Peyer's patch (tissue), 4 donors: ENCODE measurements at regions not wholly inside any gene's neighbourhood (a gene's known extent, or its start where the extent isn't known, plus 50 kb on each side); places are given as distances from the start of the nearest gene placed in this dataset.
A peak's percentile ranks its signal among the peaks of the same experiment; 100 is the strongest.

Source experiments
- DNase-seq, 3 donors: peaks; one replicate each; pipeline ENCODE4 v3.0.0-alpha.2; 2017 to 2019
- H3K27ac ChIP-seq, 4 donors: fragments of 200-600 bp; sonication (generic); one replicate each; pipeline ENCODE4 v1.5.1; 2016 to 2019
- H3K27me3 ChIP-seq, 2 donors: fragments of 200-600 bp; sonication (generic); one replicate each; pipeline ENCODE4 v1.5.1; 2019
- H3K36me3 ChIP-seq, 3 donors: fragments of 200-600 bp; sonication (generic); one replicate each; pipeline ENCODE4 v1.5.1; 2016 to 2019
- H3K4me1 ChIP-seq, 4 donors: fragments of 200-600 bp; sonication (generic); one replicate each; pipeline ENCODE4 v1.5.1; 2016 to 2019
- H3K4me3 ChIP-seq, 4 donors: fragments of 200-600 bp; sonication (generic); 1 replicate in 3 of 4; 2 replicates in 1 of 4; pipeline ENCODE4 v1.5.1; 2016 to 2019; ENCODE audit warnings: mild to moderate bottlenecking in 1 of 4
- H3K9me3 ChIP-seq, 4 donors: fragments of 200-600 bp; sonication (generic); one replicate each; pipeline ENCODE4 v1.5.1; 2016 to 2019; ENCODE audit warnings: mild to moderate bottlenecking in 1 of 4
- CTCF ChIP-seq, 6 experiments: fragments of 450-650 bp in 4 of 6; fragments of 200-600 bp in 2 of 6; sonication (generic) in 1 of 6; IDR thresholded peaks; one replicate each; pipeline ENCODE4 v1.5.1; 2017 to 2019; ENCODE audit warnings: antibody characterized with exemption in 6 of 6, mild to moderate bottlenecking in 3 of 6, moderate library complexity in 1 of 6
- POLR2A ChIP-seq, 2 donors: fragments of 450-650 bp; IDR thresholded peaks; one replicate each; pipeline ENCODE4 v1.5.1; 2017; ENCODE audit warnings: antibody characterized with exemption in 2 of 2, mild to moderate bottlenecking in 2 of 2, moderate library complexity in 2 of 2

DNA sequence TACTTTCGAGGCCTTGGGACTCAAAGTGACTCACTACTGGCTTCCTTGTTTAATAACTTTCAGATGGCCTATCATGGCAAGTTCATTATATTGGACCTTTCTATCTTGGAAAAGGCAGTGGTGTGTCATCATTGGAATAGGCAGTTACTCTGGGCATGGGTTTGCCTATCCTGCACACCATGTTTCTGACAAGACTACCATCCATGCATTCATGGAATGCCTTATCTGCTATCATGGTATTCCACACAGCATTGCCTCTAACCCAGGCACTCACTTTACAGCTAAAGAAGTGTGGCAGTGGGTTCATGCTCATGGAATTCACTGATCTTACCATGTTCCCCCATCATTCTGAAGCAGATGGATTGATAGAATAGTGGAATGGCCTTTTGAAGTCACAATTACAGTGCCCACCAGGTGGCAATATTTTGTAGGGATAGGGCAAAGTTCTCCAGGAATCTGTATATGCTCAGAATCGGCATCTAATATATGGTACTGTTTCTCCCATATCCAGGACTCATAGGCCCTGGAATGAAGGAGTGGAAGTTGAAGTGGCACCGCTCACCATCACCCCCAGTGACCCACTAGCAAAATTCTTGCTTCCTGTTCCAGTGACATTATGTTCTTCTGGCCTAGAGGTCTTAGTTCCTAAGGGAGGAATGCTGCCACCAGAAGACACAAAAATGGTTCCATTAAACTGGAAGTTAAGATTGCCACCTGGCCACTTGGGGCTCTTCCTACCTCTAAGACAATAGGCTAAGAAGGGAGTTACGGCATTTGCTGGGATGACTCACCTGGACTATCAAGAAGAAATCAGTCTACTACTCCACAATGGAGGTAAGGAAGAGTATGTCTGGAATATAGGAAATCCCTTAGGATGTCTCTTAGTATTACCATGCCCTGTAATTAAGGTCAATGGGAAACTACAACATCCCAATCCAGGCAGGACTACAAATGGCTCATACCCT, 1161.4 kb downstream of the SI start:
- Histone ChIP-seq H3K27me3 (no peaks in the 10 kb centered on the region), H3K4me1 (no peaks in the 10 kb centered on the region), H3K4me3 (no peak overlapping the region), H3K9me3 (no peaks in the 10 kb centered on the region), H3K27ac (no peak overlapping the region), H3K36me3 (no peaks in the 10 kb centered on the region)
- no peak for DNase-seq
- peak in 1 of 6 experiments; percentile 51 for TF ChIP-seq CTCF (IDR thresholded peaks at IDR 0.05)
- no peak for TF ChIP-seq POLR2A (IDR thresholded peaks at IDR 0.05)

DNA sequence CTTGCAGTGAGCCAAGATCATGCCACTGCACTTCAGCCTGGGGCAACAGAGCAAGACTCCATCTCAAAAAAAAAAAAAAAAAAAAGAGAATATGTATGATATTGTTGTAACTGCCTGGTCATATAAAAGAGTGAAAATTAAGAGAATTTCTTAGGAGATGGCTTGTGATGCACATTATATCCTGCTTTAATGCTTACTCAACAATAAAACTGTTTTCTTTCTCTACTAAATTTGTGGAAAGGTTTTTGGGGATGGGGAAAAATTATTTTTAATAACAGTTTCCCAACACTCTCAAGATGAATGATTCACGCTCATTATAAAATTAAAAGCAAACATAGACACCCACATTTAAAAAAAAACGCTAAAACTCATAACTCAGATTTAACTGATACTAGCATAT, 1163.0 kb downstream of the SI start:
- H3K27me3 ChIP-seq, result no peaks in the 10 kb centered on the region
- no peaks in the 10 kb centered on the region for H3K36me3 ChIP-seq
- TF ChIP-seq POLR2A (IDR thresholded peaks at IDR 0.05) (no peak), CTCF (IDR thresholded peaks at IDR 0.05) (no peak)

GRCh38 chr3:163914567-163914966, 1163.7 kb downstream of the SI start:
- Histone ChIP-seq H3K4me1 (no peaks in the 10 kb centered on the region), H3K27ac (no peak overlapping the region), H3K36me3 (no peaks in the 10 kb centered on the region), H3K9me3 (no peaks in the 10 kb centered on the region), H3K4me3 (no peak overlapping the region), H3K27me3 (no peaks in the 10 kb centered on the region)
- no peak for DNase-seq
- no peak for TF ChIP-seq POLR2A (IDR thresholded peaks at IDR 0.05)
- TF ChIP-seq CTCF (IDR thresholded peaks at IDR 0.05), result no peak

More for the DNA sequence above, 1163.0 kb downstream of the SI start:
- Histone ChIP-seq H3K4me1 (no peaks in the 10 kb centered on the region), H3K9me3 (no peaks in the 10 kb centered on the region), H3K27ac (no peak overlapping the region), H3K4me3 (no peak overlapping the region)
- DNase-seq, result no peak

DNA sequence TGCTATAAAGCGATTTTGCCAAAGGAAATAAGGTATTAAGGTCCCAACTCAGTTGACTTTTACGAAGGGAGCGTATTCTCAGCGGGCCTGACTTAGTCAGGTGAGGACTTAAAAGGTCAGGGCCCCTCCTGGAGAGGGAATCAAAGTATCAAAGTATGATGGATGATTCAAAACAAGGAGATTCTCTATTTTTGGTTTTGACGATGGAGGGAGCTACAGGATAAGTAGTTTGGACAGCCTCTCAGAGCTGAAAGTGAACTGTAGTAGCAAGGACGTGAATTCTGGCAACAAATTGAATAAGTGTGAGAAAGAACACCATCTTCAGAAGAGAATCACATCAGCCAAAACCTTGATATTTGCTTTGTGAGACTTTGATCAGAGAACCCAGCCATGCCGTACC, 1186.5 kb downstream of the SI start:
- no peaks in the 10 kb centered on the region for H3K36me3 ChIP-seq
- DNase-seq, result no peak
- no peak overlapping the region for H3K27ac ChIP-seq
- no peaks in the 10 kb centered on the region for H3K9me3 ChIP-seq
- TF ChIP-seq POLR2A (IDR thresholded peaks at IDR 0.05) (no peak), CTCF (IDR thresholded peaks at IDR 0.05) (no peak)
- H3K4me3 ChIP-seq, result no peak overlapping the region
- no peaks in the 10 kb centered on the region for H3K4me1 ChIP-seq
- no peaks in the 10 kb centered on the region for H3K27me3 ChIP-seq

DNA sequence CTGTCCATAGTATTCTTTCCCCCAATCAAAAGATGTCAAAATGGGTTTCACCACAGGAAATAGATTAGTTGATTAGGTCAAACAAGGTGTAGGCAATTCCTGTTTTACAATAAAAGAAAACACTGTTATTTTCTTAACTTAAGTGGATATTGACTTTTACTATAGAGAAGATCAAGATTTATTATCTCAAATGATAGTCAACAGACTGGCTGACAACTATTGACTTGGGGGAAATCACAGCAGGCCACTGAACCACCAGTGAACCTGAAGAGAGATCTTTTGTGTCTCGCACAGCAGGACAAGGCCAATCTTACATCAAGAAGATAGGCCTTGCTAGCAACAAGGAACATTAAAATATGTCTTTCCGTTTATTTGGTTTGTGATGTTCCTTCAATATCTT, 1187.6 kb downstream of the SI start:
- DNase-seq, result no peak
- no peak overlapping the region for H3K4me3 ChIP-seq
- no peaks in the 10 kb centered on the region for H3K4me1 ChIP-seq
- no peak for TF ChIP-seq CTCF (IDR thresholded peaks at IDR 0.05)
- TF ChIP-seq POLR2A (IDR thresholded peaks at IDR 0.05), result no peak
- no peak overlapping the region for H3K27ac ChIP-seq
- no peaks in the 10 kb centered on the region for H3K9me3 ChIP-seq
- no peaks in the 10 kb centered on the region for H3K36me3 ChIP-seq
- no peaks in the 10 kb centered on the region for H3K27me3 ChIP-seq
